Endothelial cell of umbilical vein (primary cell): ENCODE measurements at regions not wholly inside any gene's neighbourhood (a gene's known extent, or its start where the extent isn't known, plus 50 kb on each side); places are given as distances from the start of the nearest gene placed in this dataset.

Source experiments
- BruUV-seq: library from RNA; stranded (reverse); fragments of 400-500 nt; replicated peaks from 2 replicates; lab custom pipeline; 2021; lab: Mats Ljungman, UMichigan
- CTCF ChIA-PET: fragments of 300-600, 350-600 bp; sonication (Branson Sonifier 250); formaldehyde crosslinking; loops from one replicate; lab custom pipeline; 2021; ENCODE audit warnings: antibody characterized with exemption, inconsistent platforms; lab: Charles Lee
- POLR2A ChIA-PET: fragments of 300-600, 350-600 bp; sonication (Branson Sonifier 250); formaldehyde crosslinking; loops from one replicate; lab custom pipeline; 2021; ENCODE audit warnings: antibody characterized with exemption, inconsistent platforms; lab: Charles Lee
- DNase-seq: peaks from one replicate; pipeline ENCODE4 v3.0.0-alpha.2; 2011; ENCODE audit warnings: low read depth, low spot score
- FAIRE-seq: peaks from 2 replicates; lab custom pipeline; 2011; peaks lifted over from hg19 to GRCh38; lab: Jason Lieb, UNC
- H2AFZ ChIP-seq: 2 replicates; pipeline ENCODE4 v1.6.0; 2012; ENCODE audit warnings: low read depth, low read length, control low read depth, inconsistent platforms
- H3K27ac ChIP-seq: 2 replicates; pipeline ENCODE4 v1.5.1; 2011; ENCODE audit warnings: low read depth, mild to moderate bottlenecking, control low read depth, low read length, moderate library complexity; ENCODE audit not compliant: insufficient read depth
- H3K27me3 ChIP-seq, 2 experiments: 2 replicates each; pipeline versions ENCODE4 v1.6.0 to v1.6.1; 2011; ENCODE audit warnings: low read length in 2 of 2, mixed read lengths in 1 of 2; ENCODE audit not compliant: control insufficient read depth in 2 of 2, insufficient read depth in 2 of 2
- H3K36me3 ChIP-seq, 2 experiments: 2 replicates in 1 of 2; 3 replicates in 1 of 2; pipeline ENCODE4 v1.5.1; 2011; ENCODE audit warnings: low read length in 2 of 2, mild to moderate bottlenecking in 1 of 2, moderate library complexity in 1 of 2; ENCODE audit not compliant: control insufficient read depth in 2 of 2, insufficient read depth in 2 of 2; ENCODE audit errors: extremely low read depth in 1 of 2
- H3K4me1 ChIP-seq: 3 replicates; pipeline ENCODE4 v1.5.1; 2011; ENCODE audit warnings: mild to moderate bottlenecking, low read length; ENCODE audit not compliant: control insufficient read depth, insufficient read depth; ENCODE audit errors: extremely low read depth
- H3K4me2 ChIP-seq: 2 replicates; pipeline ENCODE4 v1.6.1; 2011; ENCODE audit warnings: low read length, control low read depth, mixed read lengths; ENCODE audit not compliant: insufficient read depth
- H3K4me3 ChIP-seq, 3 experiments: fragments of 200-600 bp in 1 of 3; sonication (generic), shearing (Covaris generic) in 1 of 3; replicated peaks in 1 of 3; 2 replicates each; pipeline ENCODE4 v1.5.1; 2011 to 2016; ENCODE audit warnings: control low read depth in 3 of 3, low read length in 3 of 3, mild to moderate bottlenecking in 2 of 3, inconsistent platforms in 1 of 3, low read depth in 1 of 3, moderate library complexity in 1 of 3; ENCODE audit not compliant: insufficient read depth in 1 of 3
- H3K79me2 ChIP-seq: 2 replicates; pipeline ENCODE4 v1.6.0; 2012; ENCODE audit warnings: low read length, inconsistent platforms; ENCODE audit not compliant: control insufficient read depth, insufficient read depth
- H3K9ac ChIP-seq: replicated peaks from 2 replicates; pipeline ENCODE3; 2011; ENCODE audit warnings: low read length, control low read depth; ENCODE audit not compliant: insufficient read depth; ENCODE audit errors: extremely low read depth
- H3K9me1 ChIP-seq: replicated peaks from 3 replicates; pipeline ENCODE4 v1.6.0; 2011; ENCODE audit warnings: mild to moderate bottlenecking, low read length; ENCODE audit not compliant: control insufficient read depth, insufficient read depth; ENCODE audit errors: extremely low read depth
- H3K9me3 ChIP-seq: replicated peaks from 2 replicates; pipeline ENCODE4 v1.5.1; 2012; ENCODE audit warnings: low read length, inconsistent platforms; ENCODE audit not compliant: control insufficient read depth, insufficient read depth
- H4K20me1 ChIP-seq: replicated peaks from 2 replicates; pipeline ENCODE3; 2011; ENCODE audit warnings: mild to moderate bottlenecking, low read length; ENCODE audit not compliant: control insufficient read depth, insufficient read depth; ENCODE audit errors: extremely low read depth
- EZH2 ChIP-seq: IDR thresholded peaks from 2 replicates; pipeline ENCODE4 v1.6.1; 2012; ENCODE audit warnings: borderline replicate concordance, low read depth, mild to moderate bottlenecking, moderate library complexity, low read length, inconsistent platforms; ENCODE audit not compliant: severe bottlenecking
- FOS ChIP-seq: IDR thresholded peaks from 2 replicates; pipeline ENCODE4 v1.6.1; 2011; ENCODE audit warnings: mild to moderate bottlenecking, low read length, moderate library complexity, borderline replicate concordance; ENCODE audit not compliant: insufficient read depth
- GATA2 ChIP-seq: IDR thresholded peaks from 2 replicates; pipeline ENCODE4 v1.7.0; 2011; ENCODE audit warnings: low read depth, mild to moderate bottlenecking, moderate library complexity, mixed read lengths, low read length; ENCODE audit not compliant: insufficient read length, insufficient read depth
- JUN ChIP-seq: IDR thresholded peaks from 2 replicates; pipeline ENCODE4 v1.6.1; 2011; ENCODE audit warnings: borderline replicate concordance, low read depth; ENCODE audit not compliant: insufficient read length, insufficient read depth
- MYC ChIP-seq: IDR thresholded peaks from one replicate; pipeline ENCODE4 v1.6.1; 2011; ENCODE audit warnings: mild to moderate bottlenecking, low read depth, low read length
- POLR2A ChIP-seq: IDR thresholded peaks from 2 replicates; pipeline ENCODE4 v1.6.1; 2012; ENCODE audit warnings: low read depth, mild to moderate bottlenecking, control low read depth, low read length
- POLR2AphosphoS5 ChIP-seq: IDR thresholded peaks from 2 replicates; pipeline ENCODE4 v1.6.1; 2012; ENCODE audit warnings: low read depth, mild to moderate bottlenecking, control low read depth, low read length, moderate library complexity; ENCODE audit not compliant: insufficient read depth
- dilution Hi-C: fragments of 300-500 bp; cut with MboI; formaldehyde crosslinking; loops from one replicate; pipeline ENCODE4 v1.15.0; 2019; ENCODE audit warnings: low sequenced_read_pairs; ENCODE audit not compliant: extremely low pct_ligation_motif_present
- intact Hi-C: fragments of 100-400 bp; cut with micrococcal nuclease; formaldehyde crosslinking; loops from one replicate; pipeline ENCODE4 v1.10.0; 2022
- TF ChIP-seq, protein P1 (sequence below), 2 donors: IDR thresholded peaks; 1 replicate in 1 of 2; 2 replicates in 1 of 2; pipeline ENCODE4 v1.5.1; 2011; ENCODE audit warnings: low read length in 2 of 2, mild to moderate bottlenecking in 2 of 2, moderate library complexity in 2 of 2, control low read depth in 1 of 2, inconsistent platforms in 1 of 2, low read depth in 1 of 2; ENCODE audit not compliant: insufficient read depth in 1 of 2; ENCODE audit errors: extremely low read depth in 1 of 2
- TF ChIP-seq, protein P2 (sequence below): IDR thresholded peaks from 2 replicates; pipeline ENCODE4 v1.6.1; 2011; ENCODE audit not compliant: insufficient read depth, insufficient read length

DNA sequence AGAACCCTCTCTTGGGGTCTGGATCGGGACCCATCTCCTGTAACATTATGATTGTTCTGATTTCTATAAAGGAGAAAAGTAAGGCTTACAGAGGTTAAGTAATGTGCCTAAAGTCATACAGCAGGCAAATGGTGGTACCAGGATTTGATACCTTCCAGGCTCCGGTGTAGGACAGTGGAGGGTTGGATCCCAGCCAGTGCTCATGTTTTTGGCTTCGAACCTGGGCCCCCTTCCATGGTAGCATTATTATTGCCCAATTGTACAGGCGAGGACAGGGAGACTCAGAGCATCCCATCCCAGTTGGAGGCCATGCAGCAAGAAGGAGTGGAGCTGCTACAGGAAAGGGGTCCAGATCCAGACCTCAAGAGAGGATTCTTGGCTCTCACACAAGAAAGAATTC lies 202.7 kb downstream of the TFAP2C start:
- Histone ChIP-seq H3K9me3 (peaks cover under 1% of the 10 kb centered on the region), H3K27ac (no peak overlapping the region), H3K4me3 (no peak overlapping the region), H4K20me1 (no peaks in the 10 kb centered on the region), H3K4me2 (no peak overlapping the region), H3K4me1 (no peaks in the 10 kb centered on the region), H3K9ac (no peak overlapping the region), H3K79me2 (no peaks in the 10 kb centered on the region), H2AFZ (no peak overlapping the region), H3K27me3 (no peaks in the 10 kb centered on the region), H3K36me3 (no peaks in the 10 kb centered on the region), H3K9me1 (no peaks in the 10 kb centered on the region)
- no peak for TF ChIP-seq POLR2AphosphoS5
- TF ChIP-seq FOS, result no peak
- TF ChIP-seq, protein P1, sequence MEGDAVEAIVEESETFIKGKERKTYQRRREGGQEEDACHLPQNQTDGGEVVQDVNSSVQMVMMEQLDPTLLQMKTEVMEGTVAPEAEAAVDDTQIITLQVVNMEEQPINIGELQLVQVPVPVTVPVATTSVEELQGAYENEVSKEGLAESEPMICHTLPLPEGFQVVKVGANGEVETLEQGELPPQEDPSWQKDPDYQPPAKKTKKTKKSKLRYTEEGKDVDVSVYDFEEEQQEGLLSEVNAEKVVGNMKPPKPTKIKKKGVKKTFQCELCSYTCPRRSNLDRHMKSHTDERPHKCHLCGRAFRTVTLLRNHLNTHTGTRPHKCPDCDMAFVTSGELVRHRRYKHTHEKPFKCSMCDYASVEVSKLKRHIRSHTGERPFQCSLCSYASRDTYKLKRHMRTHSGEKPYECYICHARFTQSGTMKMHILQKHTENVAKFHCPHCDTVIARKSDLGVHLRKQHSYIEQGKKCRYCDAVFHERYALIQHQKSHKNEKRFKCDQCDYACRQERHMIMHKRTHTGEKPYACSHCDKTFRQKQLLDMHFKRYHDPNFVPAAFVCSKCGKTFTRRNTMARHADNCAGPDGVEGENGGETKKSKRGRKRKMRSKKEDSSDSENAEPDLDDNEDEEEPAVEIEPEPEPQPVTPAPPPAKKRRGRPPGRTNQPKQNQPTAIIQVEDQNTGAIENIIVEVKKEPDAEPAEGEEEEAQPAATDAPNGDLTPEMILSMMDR (IDR thresholded peaks at IDR 0.05; ENCODE audit: extremely low read depth in 1 of 2, insufficient read depth in 1 of 2, low read depth in 1 of 2, low read length in 2 of 2), result no peak
- no peak for TF ChIP-seq EZH2
- no peak for TF ChIP-seq JUN
- TF ChIP-seq GATA2, result no peak
- no peak for TF ChIP-seq POLR2A
- no peak for TF ChIP-seq MYC
- TF ChIP-seq, protein P2, sequence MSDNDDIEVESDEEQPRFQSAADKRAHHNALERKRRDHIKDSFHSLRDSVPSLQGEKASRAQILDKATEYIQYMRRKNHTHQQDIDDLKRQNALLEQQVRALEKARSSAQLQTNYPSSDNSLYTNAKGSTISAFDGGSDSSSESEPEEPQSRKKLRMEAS, result no peak
- ChIA-PET POLR2A (no interaction called here), CTCF (no interaction called here)
- intact Hi-C loops, result no loop called here
- FAIRE-seq (no peak), DNase-seq (no peak)
- dilution Hi-C loops, result no loop called here
- BruUV-seq, result no TSS peak
